Stimulated activated CD4-positive, alpha-beta T cell treated with anti-CD3 and anti-CD28 coated beads, Interleukin-15, amount 100 ng/mL, for 48 hours (primary cell): ENCODE measurements at regions not wholly inside any gene's neighbourhood (a gene's known extent, or its start where the extent isn't known, plus 50 kb on each side); places are given as distances from the start of the nearest gene placed in this dataset.
"Not testable (repeated sequence)": the region's sequence is repeated elsewhere in the genome, so short reads cannot be mapped to it uniquely, and the experiment has no call there.

Source experiments
- DNase-seq, 2 donors: peaks; one replicate each; pipeline ENCODE4 v3.0.0-alpha.2; 2020; ENCODE audit warnings: low read depth in 2 of 2

DNA sequence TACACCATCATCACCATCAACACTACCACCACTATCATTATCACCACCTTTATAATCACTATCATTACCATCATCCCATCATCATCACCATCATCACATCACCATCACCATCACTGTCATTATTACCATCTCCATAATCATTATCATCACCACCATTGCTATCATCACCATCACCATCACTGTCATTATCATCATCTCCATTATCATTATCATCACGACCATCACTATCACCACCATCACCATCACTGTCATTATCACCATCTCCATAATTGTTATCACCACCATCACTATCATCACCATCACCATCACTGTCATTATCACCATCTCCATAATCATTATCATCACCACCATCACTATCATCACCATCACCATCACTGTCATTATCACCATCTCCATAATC, 279.6 kb upstream of the HS6ST1 start:
- not testable (repeated sequence) for DNase-seq

DNA sequence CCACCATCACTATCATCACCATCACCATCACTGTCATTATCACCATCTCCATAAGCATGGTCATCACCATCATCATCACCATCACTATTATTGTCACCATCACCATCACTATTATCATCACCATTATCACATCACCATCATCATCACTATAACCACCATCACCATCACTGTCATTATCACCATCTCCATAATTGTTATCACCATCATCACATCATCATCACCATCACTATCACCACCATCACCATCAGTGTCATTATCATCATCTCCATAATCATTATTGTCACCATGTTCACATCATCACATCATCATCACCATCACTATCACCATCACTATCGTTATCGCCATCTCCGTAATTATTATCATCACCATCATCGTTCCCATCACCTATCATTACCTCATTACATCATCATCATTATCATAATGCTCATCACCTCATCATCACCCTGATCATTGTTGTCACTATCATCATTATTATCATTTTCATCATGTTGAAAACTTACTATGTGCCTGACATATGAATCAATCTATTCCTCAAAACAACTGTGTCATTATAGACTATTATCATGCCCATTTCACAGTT, 280.3 kb upstream of the HS6ST1 start:
- DNase-seq, result no peak

DNA sequence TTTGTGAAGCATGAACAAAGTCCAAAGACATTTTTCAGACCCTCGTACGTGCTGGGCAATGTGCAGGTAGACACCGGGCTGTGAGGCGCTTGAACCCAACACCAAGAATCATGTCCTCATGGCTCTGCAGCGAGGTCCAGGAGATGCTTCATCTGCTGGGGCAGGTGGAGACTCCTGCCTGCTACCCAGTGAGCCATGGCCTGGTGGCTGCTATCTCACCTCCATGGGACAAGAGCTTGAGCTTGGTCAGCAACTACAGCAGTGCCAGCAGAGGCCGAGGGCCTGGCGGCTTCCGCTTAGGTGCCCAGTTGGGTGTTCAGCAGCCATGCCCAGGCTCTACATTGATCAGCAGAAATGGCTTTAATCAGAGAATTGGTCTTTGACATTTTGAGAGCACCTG, 281.0 kb upstream of the HS6ST1 start:
- DNase-seq, result no peak

DNA sequence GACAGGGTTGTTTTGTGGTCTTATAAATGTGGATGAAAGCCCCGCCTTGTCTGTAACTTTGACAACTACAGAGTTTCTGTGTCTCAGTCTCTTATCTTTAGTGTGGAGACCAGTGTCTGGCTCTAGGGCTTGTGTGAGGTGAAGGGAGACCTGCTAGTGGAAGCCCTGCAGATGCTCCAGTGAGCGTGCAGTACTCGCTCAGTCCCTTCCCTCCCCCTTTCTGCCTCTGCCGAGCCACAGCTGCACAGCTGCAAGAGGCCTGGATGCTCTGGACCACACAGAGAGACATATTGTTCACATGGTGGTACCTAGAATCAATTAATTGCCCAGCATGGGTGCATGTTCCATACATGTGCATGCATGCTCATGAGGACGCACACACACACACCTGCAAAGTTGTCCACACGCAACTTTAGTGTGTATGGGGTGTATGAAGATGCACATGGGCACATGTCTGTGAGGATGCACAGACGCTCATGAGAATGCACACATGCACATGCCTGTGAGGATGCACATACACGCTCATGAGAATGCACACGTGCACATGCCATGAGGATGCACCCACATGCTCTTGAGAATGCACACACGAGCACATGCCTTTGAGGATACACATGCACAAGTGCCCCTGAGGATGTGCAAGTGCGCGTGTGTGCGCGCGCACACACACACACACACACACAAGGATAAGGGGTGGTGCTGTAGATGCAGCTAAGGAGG, 282.1 kb upstream of the HS6ST1 start:
- DNase-seq, result no peak

DNA sequence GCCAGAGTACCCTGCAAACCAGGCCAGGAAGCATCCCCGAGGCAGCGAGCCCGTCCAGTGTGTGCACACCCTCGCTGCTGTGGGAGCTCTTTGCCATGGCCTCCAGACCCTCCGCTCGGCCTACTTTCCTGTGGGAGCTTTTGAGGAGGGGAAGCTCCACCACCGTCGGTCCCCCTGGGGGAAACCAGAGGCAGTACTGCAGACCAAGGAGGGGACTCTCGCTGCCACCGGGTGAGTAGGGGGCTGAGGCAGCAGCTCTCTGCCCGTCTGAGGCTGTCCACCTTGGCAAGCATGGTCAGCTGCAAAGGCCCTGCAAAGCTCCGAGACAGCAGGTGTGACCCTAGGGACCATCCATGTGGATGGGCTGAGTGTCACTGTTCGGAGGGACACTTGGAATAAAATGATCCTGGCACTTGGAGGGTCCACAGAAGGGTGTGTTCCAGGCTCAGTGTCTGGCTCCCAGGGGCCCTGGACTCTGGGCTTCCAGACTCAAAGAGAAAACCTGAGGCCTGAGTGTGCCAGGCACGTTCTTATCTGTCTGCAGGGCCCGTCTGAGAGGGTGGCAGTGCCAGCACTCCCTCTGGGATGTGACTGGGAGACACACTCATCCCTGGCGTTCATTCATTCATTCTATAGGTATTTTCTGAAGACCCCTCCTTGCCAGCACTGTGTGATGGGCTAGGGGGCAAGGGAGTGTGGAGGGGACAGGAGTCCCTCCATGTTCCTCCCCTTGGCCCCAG, 282.8 kb upstream of the HS6ST1 start:
- no peak for DNase-seq

DNA sequence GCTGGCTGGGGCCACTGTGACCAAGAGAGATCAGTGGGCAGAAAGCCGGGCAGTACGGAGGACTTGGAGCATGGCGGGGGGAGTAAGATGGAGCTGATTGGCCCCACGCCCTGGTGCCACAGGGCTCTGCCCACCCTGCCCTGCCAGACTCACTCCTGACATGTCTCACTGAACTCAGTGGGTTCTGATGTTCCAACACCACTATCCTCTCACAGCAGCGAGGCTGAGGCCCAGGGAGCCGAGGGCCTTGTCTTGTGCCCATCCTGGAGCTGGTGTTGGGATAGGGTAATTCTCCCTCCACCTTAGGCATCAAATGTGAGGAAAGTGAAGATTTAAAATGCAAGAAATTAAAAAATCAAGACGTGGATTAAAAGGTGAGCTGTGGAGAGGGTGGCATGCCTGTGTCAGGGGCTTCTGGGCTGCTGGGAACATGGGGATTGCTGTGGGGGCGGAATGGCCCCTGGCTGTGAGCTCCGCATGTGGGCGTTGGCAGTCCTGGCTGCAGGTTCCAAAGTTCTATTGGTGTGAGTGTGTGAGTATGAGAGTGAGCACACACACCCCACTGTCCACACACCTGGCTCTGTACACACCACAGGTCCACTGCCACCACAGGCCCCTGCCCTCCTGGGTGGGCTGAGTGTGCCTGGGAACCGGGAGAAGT, 283.5 kb upstream of the HS6ST1 start:
- no peak for DNase-seq

DNA sequence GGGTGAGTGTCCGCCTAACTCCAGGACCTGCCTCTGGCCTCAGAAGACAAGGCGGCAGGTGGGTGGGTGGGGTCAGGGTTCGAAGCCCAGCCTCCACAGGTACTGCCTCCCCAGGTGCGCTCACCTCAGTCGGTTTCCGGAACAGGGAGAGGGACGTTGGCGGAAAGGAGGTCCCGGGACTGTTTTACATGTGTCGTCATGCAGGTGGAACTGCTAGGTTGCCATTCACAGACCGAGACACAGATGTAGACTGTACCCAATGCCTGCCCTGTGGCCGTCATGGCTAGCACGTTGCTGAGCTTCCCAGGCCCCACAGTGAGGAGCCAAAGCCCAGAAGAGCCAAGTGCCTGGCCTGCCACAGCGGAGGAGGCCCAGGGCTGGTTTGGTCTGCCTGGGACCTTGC, 284.0 kb upstream of the HS6ST1 start:
- no peak for DNase-seq

DNA sequence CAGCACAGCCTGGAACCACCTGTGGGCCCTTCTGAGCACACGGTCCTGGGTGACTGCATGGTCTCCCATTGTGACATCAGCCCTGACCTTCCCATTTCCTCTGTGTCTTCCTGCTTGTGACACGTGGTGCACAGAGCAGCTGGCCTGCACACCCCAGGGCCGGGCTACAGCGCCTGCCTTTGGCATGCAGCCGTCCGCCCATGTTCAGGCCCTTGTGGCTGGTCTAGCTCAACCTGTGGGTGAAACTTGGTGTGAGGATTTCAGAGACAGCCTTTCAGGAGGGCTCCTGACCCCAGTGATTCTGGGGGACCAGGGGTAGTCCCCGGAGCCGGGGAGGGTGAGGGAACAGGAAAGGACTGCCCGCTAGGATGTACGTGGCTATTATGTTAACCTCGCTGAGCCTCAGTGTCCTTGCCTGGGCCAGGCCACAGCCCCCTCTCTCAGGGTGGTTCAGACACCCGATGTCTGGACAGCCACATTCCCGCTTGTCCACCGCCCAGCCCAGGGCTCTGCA, 284.8 kb upstream of the HS6ST1 start:
- DNase-seq, result no peak

DNA sequence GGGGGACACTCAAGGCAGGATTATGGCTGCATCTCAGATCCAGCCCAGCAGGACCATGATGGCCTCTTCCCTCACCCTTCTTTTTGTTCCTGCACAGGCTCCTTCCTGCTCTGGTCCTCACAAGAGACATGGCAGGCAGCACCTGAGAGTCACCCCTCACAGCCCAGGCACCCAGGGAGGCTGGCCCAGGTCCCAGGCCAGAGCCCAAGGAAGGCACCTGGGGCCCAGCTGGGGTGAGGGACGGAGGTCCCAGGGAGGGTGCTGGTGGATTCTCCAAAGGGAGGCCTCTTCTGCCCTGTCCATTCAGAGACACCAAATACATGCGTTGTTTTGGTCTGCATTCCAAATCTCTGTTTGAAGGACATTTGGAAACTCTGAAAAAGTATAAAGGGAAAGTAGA, 285.4 kb upstream of the HS6ST1 start:
- no peak for DNase-seq

DNA sequence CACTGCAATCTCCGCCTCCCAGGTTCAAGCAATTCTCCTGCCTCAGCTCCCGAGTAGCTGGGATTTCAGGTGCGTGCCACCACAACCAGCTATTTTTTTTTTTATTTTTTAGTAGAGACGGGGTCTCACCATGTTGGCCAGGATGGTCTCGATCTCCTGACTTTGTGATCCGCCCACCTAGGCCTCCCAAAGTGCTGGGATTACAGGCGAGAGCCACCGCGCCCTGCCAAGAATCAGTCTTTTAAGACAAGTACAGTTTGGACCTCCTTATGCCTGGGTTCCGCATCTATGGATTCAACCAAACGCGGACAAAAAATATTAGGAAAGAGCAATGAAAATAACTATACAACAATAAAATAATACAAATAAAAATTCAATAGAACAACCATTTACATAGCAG, 285.9 kb upstream of the HS6ST1 start:
- DNase-seq, result not testable (repeated sequence)

DNA sequence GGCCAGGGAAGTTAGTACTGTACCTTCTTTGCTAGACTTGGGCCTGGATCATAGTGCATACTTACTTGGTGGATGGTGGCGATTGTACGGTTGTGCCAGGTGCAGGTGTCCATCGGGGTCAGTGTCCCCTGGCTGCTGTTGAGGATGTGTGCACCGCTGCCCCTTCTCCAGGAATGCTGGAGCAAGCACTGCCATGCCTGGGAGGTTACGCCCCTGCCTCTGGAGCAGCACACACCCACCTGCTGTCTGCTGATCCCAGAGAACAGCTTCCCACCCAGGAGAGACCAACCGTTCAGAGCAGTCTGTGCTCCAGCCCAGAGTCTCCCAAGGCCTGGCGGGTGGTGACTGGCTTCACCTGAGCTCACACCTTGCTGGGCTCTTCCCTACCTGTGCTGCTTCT, 286.8 kb upstream of the HS6ST1 start:
- no peak for DNase-seq

DNA sequence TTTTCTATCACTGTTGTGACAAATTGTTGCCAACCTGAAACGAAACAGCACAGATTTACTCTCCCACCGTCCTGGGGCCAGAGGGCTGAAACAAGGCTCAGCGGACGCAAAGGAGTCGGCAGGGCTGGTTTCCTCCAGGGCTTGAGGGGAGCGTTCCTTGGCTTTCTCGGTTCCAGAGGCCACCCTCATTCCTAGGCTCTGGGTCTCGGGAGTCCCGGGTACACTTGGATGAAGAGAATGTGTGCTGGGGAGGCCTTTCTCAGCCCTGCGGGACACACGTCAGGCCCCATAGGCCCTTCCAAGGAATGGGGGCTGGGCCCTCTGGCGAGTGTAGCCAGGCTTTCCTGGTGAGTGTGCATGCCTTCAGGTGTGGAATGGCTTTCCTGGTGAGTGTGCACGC, 287.3 kb upstream of the HS6ST1 start:
- no peak for DNase-seq

DNA sequence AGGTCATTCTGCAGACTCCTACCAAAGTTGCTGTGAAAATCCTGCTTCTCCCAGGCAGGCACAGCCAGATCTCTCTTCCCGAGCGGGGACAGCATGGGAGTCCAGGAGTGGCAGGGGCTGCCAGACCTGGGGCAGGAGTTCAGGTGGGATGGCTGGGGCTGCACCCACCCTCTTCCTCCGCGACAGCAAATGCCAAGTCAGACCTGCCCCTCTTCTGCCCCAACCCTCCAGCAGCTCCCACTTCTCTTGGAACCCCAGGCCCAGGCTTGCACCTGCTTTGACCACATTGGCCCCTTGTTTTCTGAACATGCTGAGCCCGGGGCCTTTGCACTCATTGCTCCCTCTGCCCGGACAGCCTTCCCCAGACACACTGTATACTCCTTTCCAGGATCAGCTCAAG, 288.2 kb upstream of the HS6ST1 start:
- DNase-seq, result no peak

DNA sequence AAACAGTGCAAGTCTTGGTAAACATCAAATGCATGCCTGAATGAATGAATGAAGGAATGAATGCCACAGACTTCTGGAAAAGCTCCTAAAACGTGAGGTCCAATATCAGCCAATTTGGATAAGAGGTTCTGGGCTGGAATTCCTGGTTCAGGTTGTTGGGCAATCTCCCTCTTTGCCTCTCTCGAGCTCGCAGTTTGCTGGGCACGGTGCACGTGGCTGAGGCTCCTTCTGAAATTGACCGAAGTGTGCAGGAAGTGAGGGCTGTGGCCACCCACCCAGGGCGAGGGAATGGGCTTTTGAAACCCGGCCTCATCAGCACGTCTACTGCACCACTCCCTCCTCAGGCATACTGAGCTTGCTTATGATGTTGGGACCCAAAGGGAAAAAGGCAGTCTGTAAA, 288.8 kb upstream of the HS6ST1 start:
- no peak for DNase-seq

DNA sequence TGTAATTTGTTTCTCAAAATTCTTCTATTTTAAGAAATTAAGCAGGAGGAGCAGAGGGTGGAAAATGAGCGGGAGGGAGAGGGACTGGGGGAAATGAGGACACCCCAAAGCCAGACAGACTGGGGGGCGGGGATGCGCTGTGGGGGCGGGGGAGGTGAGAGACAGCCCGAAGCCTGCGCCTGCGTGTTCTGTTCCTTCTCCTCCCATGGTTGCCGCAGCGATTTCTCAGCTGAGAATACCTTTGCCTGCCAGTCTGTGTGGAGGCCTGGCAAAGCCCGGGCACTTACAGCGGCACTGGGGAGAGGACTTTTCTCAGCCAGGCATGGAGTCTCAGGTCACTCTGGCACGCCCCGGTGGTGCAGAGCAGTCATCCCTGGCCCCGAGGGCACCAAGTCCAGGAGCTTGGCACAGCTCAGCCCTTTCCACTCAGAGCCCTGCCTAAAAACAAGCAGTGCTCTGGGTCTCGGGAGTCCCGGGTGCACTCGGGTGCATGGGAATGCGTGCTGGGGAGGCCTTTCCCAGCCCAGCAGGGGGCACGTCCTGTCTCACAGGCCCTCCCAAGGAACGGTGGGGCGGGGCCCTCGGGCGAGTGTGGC, 289.3 kb upstream of the HS6ST1 start:
- DNase-seq, result no peak

DNA sequence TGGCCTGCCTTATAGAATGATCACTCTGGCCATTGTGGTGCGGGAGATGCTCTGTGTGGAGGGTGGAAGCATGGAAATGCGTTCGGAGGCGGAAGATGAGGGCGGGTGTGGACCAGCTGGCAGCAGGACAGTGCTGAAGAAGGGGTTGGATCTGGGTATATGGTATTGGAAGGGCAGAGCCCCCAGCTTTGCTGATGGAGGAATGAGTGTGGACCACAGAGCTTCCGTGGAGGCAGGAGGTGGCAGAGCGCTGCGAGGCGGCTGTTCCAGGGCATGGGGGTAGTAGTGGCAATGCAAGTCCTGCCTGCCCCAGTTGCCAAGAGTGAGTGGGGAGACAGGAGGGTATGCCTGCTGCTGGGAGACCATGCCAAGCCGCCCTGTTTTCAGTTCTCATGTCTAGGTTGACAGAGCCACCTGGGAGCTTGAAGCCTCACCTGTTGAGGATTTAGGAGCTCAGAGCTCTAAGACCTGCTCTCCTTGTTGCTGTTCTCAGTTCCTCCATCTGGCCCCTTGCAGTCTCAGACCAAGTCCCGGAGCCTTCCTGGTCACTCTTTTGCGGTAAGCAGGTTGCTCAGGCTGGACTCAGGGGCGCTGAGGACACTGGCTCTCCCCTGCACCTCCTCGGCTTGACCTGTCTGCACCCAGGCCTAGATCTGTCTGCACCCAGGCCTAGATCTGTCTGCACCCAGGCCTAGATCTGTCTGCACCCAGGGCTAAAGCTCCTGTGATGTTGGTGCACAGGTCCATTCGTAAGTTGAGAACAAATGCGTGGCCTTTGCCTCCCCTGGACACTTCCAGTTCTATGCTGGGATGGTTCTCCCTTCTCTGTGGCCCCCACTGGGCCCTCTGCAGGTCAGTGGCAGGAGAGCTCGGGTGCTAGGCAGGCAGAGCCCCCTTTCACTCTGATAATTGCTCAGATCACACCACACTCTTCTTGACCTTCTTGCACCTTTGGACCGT, 290.5 kb upstream of the HS6ST1 start:
- DNase-seq, result no peak

DNA sequence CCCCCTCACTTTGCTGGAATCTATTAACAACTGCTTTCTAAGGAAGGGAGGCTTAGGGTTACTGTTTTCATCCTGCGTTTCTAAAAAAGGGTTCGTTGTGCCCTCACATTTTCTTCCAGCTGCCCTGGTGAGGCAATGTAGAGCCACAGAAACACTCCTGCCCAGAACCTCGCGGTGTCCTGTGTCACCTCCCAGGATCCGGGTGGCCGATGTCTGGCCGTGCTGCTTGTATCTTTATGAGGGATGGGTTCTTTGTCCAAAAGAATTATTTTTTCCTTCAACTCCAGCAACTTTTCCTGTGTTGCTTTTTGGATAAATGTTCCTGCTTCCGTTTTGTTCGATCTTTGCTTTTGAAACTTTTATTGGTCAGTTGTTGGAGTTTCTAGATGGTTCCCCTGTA, 291.8 kb upstream of the HS6ST1 start:
- DNase-seq, result no peak

DNA sequence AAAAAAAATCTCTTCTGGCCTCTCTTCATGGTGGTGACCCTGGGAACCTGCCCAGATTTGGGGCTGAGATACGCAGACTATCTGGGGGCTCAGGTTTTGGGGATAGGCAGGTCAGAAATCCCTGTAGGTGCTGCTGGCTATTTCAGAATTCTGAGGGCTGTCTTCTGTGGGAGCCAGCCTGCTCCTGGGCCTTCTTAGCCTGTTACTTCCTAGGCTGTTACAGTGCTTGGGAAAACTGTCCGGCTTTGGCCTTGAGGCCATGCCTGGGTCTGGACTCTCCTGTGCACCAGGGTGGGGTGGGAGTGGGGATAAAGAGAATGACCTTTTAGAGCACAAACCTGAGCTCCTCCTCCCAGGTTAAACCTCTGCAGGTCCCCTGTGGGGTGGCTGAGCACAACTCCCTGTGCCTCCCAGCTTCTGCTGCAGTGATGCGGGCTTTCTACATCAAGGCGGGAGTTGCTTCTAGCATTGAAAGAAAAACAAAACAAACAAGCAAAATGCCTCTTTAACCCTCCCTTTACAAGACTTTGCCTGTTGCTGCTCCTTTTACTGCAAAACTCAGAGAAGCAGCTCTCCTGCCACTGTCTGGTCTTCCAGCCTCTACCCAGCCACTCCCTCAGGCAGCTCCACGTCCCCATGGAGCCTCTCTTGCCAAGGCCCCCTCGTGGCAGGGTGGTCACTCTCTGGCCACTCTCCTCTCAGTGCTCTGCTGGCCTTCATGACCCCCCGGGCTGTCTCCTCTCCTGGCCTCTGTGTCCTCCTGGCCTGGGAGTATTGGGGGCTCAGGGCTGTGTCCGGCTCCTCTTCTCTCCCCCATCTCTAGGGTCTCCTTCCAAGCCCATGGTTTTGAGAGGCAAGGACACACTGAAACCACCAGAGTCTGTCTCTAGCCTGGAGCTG, 293.0 kb upstream of the HS6ST1 start:
- DNase-seq, result no peak

DNA sequence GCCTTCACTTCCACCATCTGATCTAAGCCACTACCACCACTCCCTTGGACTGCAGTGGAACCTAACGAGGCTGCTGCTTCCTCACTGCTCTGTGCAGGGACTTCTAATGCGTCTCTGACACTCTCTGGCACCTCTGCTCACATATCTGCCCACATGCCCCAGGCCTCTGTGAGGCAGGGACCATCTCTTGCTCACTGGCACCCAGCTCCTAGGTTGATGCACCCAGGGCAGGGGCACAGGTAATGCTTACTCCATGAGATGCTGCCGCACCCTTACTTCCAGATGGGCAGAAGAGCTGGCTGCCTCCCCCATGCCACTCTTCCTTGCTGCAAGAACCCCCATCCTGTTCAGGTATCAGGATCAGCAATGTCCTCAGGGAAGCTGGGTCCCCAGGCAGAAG, 294.0 kb upstream of the HS6ST1 start:
- DNase-seq, result no peak

DNA sequence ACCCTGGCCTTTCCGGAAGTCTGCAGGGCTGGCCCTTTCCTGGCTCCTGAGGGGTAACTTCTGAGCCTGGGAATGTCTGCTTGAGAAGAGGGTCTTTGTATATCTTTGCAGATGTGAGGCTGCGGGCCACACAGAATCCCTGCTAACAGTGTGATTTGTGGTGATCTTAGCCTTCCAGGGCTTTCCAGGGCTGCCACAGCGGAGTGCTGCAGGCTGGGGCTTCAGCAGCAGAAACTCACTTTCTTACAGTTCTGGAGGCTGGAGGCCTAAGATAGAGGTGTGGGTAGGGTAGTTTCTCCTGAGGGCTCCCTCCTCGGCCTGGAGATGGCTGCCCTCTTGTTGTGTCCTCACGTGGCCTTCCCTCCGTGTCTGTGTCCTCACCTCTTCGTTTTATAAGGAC, 294.7 kb upstream of the HS6ST1 start:
- no peak for DNase-seq
